Uterus (tissue), 3 donors: ENCODE measurements at regions not wholly inside any gene's neighbourhood (a gene's known extent, or its start where the extent isn't known, plus 50 kb on each side); places are given as distances from the start of the nearest gene placed in this dataset.

Experiments used
- DNase-seq, 2 donors: peaks; one replicate each; pipeline ENCODE4 v3.0.0-alpha.2; 2019 to 2020
- H3K27ac ChIP-seq, 2 donors: fragments of 200-600 bp; sonication (generic); 1 replicate in 1 of 2; 2 replicates in 1 of 2; pipeline ENCODE4 v1.5.1; 2016 to 2018
- H3K27me3 ChIP-seq, 2 donors: fragments of 200-600 bp; sonication (generic); one replicate each; pipeline ENCODE4 v1.5.1; 2018 to 2019; ENCODE audit warnings: control low read depth in 1 of 2
- H3K36me3 ChIP-seq, 2 donors: fragments of 200-600 bp; sonication (generic); one replicate each; pipeline ENCODE4 v1.5.1; 2019; ENCODE audit warnings: control low read depth in 1 of 2
- H3K4me1 ChIP-seq, 2 donors: fragments of 200-600 bp; sonication (generic); one replicate each; pipeline ENCODE4 v1.5.1; 2018 to 2019; ENCODE audit warnings: control low read depth in 1 of 2
- H3K4me3 ChIP-seq, 2 donors: fragments of 200-600 bp; sonication (generic); 1 replicate in 1 of 2; 2 replicates in 1 of 2; pipeline ENCODE4 v1.5.1; 2018 to 2019; ENCODE audit warnings: mild to moderate bottlenecking in 1 of 2
- H3K9me3 ChIP-seq, 2 donors: fragments of 200-600 bp; sonication (generic); one replicate each; pipeline ENCODE4 v1.5.1; 2019; ENCODE audit warnings: control low read depth in 1 of 2
- POLR2A ChIP-seq, 2 donors: fragments of 450-650 bp; IDR thresholded peaks; one replicate each; pipeline ENCODE4 v1.6.1; 2016; ENCODE audit warnings: antibody characterized with exemption in 2 of 2, mild to moderate bottlenecking in 1 of 2, moderate library complexity in 1 of 2
- intact Hi-C: fragments of 100-400 bp; cut with DNase I; formaldehyde crosslinking; loops from one replicate; pipeline ENCODE4 v1.15.1; 2023; ENCODE audit warnings: low total_unique reads
- TF ChIP-seq, protein P1 (sequence below), 4 experiments: fragments of 200-600 bp in 2 of 4; fragments of 450-650 bp in 2 of 4; sonication (generic) in 2 of 4; IDR thresholded peaks; one replicate each; pipeline ENCODE4 v1.5.1; 2016 to 2019; ENCODE audit warnings: antibody characterized with exemption in 4 of 4, mild to moderate bottlenecking in 2 of 4, moderate library complexity in 1 of 4
- donor health status: DM: yes; HTN: yes; CAD: no.

GRCh38 chr3:30167541-30168011 lies 438.8 kb upstream of the TGFBR2 start:
- TF ChIP-seq, protein P1, sequence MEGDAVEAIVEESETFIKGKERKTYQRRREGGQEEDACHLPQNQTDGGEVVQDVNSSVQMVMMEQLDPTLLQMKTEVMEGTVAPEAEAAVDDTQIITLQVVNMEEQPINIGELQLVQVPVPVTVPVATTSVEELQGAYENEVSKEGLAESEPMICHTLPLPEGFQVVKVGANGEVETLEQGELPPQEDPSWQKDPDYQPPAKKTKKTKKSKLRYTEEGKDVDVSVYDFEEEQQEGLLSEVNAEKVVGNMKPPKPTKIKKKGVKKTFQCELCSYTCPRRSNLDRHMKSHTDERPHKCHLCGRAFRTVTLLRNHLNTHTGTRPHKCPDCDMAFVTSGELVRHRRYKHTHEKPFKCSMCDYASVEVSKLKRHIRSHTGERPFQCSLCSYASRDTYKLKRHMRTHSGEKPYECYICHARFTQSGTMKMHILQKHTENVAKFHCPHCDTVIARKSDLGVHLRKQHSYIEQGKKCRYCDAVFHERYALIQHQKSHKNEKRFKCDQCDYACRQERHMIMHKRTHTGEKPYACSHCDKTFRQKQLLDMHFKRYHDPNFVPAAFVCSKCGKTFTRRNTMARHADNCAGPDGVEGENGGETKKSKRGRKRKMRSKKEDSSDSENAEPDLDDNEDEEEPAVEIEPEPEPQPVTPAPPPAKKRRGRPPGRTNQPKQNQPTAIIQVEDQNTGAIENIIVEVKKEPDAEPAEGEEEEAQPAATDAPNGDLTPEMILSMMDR (IDR thresholded peaks at IDR 0.05), result no peak
- no peak for TF ChIP-seq POLR2A (IDR thresholded peaks at IDR 0.05)
- no peaks in the 10 kb centered on the region for H3K36me3 ChIP-seq
- no peaks in the 10 kb centered on the region for H3K9me3 ChIP-seq
- no peak for DNase-seq
- no peaks in the 10 kb centered on the region for H3K4me1 ChIP-seq
- H3K27me3 ChIP-seq, result no peaks in the 10 kb centered on the region
- no peak overlapping the region for H3K4me3 ChIP-seq
- intact Hi-C loops, result no loop called here
- H3K27ac ChIP-seq, result no peak overlapping the region

- H3K9me3 ChIP-seq, result no peaks in the 10 kb centered on the region
- no peak overlapping the region for H3K27ac ChIP-seq
- H3K4me1 ChIP-seq, result no peaks in the 10 kb centered on the region
- no peaks in the 10 kb centered on the region for H3K27me3 ChIP-seq
- H3K4me3 ChIP-seq, result no peak overlapping the region
- intact Hi-C loops, result no loop called here
- no peaks in the 10 kb centered on the region for H3K36me3 ChIP-seq
- TF ChIP-seq, protein P1 (IDR thresholded peaks at IDR 0.05), result no peak
- no peak for TF ChIP-seq POLR2A (IDR thresholded peaks at IDR 0.05)
- DNase-seq, result no peak
Observed at GRCh38 chr3:30169487-30169886, 436.9 kb upstream of the TGFBR2 start.

DNA sequence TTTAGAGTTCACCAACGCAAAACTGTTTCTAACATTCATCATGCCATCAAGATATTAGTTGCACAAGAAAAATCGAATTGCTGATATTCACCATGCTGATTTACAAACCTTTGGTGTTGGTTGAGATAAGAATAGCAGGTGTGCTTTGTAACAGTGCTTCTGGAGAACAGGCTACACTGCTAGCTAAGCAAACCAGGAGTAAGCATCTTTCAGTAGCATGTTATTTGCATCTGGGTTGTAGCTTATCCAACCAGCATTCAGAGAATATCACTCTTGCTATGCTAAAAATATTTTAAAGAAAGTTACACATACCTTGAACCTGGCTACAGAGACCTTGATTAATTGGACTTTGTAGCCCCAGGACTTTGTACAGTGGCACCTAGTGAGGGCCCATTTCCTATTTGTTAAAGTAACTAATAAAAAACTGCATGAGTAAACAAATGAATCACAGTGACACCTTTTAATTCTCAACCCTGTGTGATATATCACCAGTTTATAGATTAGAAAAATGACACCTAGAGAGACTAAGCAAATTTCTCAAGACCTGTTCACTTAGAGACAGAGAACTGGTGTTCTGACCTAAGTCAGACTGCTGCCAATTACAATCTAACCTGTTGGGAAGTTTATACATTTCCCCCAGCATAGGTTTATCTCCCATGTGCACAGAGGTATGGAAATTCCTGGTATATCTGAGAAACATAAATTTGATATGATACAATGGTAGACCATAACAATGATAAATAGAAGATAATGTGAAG lies 435.5 kb upstream of the TGFBR2 start:
- no peak overlapping the region for H3K4me3 ChIP-seq
- TF ChIP-seq POLR2A (IDR thresholded peaks at IDR 0.05), result no peak
- TF ChIP-seq, protein P1 (IDR thresholded peaks at IDR 0.05), result no peak
- H3K9me3 ChIP-seq, result no peaks in the 10 kb centered on the region
- H3K27me3 ChIP-seq, result no peaks in the 10 kb centered on the region
- H3K4me1 ChIP-seq, result no peaks in the 10 kb centered on the region
- intact Hi-C loops, result no loop called here
- no peaks in the 10 kb centered on the region for H3K36me3 ChIP-seq
- no peak for DNase-seq
- H3K27ac ChIP-seq, result no peak overlapping the region

- Histone ChIP-seq H3K4me1 (no peaks in the 10 kb centered on the region), H3K36me3 (no peaks in the 10 kb centered on the region), H3K27ac (no peak overlapping the region), H3K4me3 (no peak overlapping the region), H3K27me3 (no peaks in the 10 kb centered on the region), H3K9me3 (no peaks in the 10 kb centered on the region)
- TF ChIP-seq, protein P1 (IDR thresholded peaks at IDR 0.05), result no peak
- no peak for TF ChIP-seq POLR2A (IDR thresholded peaks at IDR 0.05)
- intact Hi-C loops, result no loop called here
- no peak for DNase-seq
Observed at GRCh38 chr3:30174357-30174756, 432.0 kb upstream of the TGFBR2 start.

GRCh38 chr3:30180310-30181177 lies 425.9 kb upstream of the TGFBR2 start:
- H3K4me3 ChIP-seq, result no peak overlapping the region
- no peak for TF ChIP-seq POLR2A (IDR thresholded peaks at IDR 0.05)
- TF ChIP-seq, protein P1 (IDR thresholded peaks at IDR 0.05), result no peak
- DNase-seq, result no peak
- no peak overlapping the region for H3K27ac ChIP-seq
- no peaks in the 10 kb centered on the region for H3K4me1 ChIP-seq
- no peaks in the 10 kb centered on the region for H3K27me3 ChIP-seq
- H3K9me3 ChIP-seq, result no peaks in the 10 kb centered on the region
- no peaks in the 10 kb centered on the region for H3K36me3 ChIP-seq
- intact Hi-C loops, result no loop called here
